ENCODE measurements at regions not wholly inside any gene's neighbourhood (a gene's known extent, or its start where the extent isn't known, plus 50 kb on each side); places are given as distances from the start of the nearest gene placed in this dataset.

DNA sequence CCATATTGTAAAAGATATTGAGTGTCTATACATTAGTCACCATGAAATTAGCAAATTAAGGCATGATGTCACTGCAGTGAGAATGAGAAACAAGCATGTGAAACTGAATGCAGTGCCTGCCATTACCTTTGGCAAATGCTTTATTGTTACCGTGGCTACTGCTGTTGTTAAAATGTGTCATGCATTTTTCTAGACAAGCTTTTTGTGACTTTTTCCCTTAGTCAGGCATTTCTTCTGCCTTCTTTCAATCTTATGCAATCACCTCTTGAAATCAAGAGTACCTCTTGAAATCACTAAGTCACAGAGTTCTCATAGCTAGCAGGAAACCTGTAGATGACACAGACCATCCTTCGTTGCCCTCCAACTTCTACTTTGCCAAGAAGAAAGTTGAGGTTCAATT lies 461.7 kb upstream of the TENM4 start:
- no peak overlapping the region for H3K4me3 ChIP-seq
- intact Hi-C loops (cut with DNase I) = no loop called here
- no peak overlapping the region for H3K27ac ChIP-seq
- DNase-seq (no peak), ATAC-seq (peak; percentile 77 to 83)
- TF ChIP-seq CTCF (IDR thresholded peaks at IDR 0.05) = no peak
- no peaks in the 10 kb centered on the region for H3K4me1 ChIP-seq
- no peaks in the 10 kb centered on the region for H3K27me3 ChIP-seq (ENCODE audit: low read depth)
- H3K36me3 ChIP-seq = no peaks in the 10 kb centered on the region
- H3K9me3 ChIP-seq = no peaks in the 10 kb centered on the region

- Histone ChIP-seq H3K9me3 (no peaks in the 10 kb centered on the region), H3K27me3 (ENCODE audit: low read depth) (no peaks in the 10 kb centered on the region), H3K4me1 (no peaks in the 10 kb centered on the region), H3K36me3 (no peaks in the 10 kb centered on the region), H3K4me3 (no peak overlapping the region), H3K27ac (no peak overlapping the region)
- no peak for ATAC-seq
- intact Hi-C loops (cut with DNase I) = no loop called here
- no peak for TF ChIP-seq CTCF (IDR thresholded peaks at IDR 0.05)
- DNase-seq = no peak
These were observed 457.1 kb upstream of the TENM4 start for GRCh38 chr11:79897896-79898295.

DNA sequence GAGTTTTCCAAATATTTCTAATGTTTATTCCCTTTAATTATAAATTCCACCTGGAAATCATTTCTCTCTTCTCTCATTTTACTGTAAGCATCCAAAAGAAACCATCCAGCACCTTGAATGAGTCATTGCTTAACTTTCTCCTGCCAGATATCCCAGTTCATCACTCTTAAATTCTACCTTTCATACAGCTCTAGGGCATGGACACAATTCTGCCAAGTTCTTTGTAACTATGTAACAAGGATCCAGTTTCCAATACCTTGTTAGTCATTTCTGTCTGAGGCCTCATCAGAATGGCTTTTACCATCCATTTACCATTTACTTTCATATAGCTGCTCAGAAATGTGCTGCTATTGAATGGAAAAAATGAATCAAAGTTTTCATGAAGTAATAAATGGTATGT lies 455.4 kb upstream of the TENM4 start:
- Histone ChIP-seq H3K36me3 (no peaks in the 10 kb centered on the region), H3K27me3 (ENCODE audit: low read depth) (no peaks in the 10 kb centered on the region), H3K27ac (no peak overlapping the region), H3K9me3 (no peaks in the 10 kb centered on the region), H3K4me3 (no peak overlapping the region), H3K4me1 (no peaks in the 10 kb centered on the region)
- TF ChIP-seq CTCF (IDR thresholded peaks at IDR 0.05) = no peak
- ATAC-seq = no peak
- DNase-seq = no peak
- intact Hi-C loops (cut with DNase I) = no loop called here

DNA sequence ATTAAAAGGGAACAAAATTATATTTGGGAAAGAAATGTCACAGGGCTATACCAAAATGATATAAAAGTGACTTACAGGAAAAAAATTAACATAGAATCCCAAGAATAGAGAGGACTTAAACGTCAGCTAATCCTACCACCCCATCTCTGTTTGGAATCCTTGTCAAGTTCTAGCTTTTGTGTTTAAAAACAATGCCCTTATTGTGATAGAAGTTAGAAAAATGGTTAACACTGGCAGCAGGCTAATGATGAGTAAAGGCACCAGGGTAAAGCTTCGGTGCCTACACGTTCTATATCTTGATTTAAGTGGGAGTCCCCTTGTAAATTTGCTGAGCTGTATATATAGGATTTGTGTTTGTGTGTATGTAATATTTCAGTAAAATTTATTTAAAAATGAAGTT lies 453.3 kb upstream of the TENM4 start:
- Histone ChIP-seq H3K27ac (no peak overlapping the region), H3K27me3 (ENCODE audit: low read depth) (no peaks in the 10 kb centered on the region), H3K4me1 (no peaks in the 10 kb centered on the region), H3K9me3 (no peaks in the 10 kb centered on the region), H3K4me3 (no peak overlapping the region), H3K36me3 (no peaks in the 10 kb centered on the region)
- no peak for ATAC-seq
- intact Hi-C loops (cut with DNase I) = no loop called here
- no peak for DNase-seq
- no peak for TF ChIP-seq CTCF (IDR thresholded peaks at IDR 0.05)

DNA sequence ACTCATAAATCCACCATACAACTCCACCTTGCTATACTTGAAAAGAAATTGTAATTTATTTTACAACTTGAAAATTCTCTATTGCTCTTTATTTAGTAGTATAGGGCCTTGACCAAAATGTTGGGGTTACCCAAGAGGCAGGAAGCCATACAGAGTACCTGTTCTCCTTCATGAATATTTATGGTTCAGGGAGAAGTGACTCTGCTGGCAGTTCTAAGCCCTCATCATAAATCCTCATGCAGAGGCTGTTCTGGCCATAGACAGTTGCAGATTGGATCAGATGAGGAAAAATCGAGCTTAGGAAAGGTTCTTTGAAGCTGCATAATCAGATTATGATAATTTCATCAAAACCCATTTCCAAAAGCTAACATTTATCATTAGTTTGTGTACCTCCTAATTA lies 449.4 kb upstream of the TENM4 start:
- Histone ChIP-seq H3K4me3 (no peak overlapping the region), H3K36me3 (no peaks in the 10 kb centered on the region), H3K4me1 (no peaks in the 10 kb centered on the region), H3K9me3 (no peaks in the 10 kb centered on the region), H3K27ac (no peak overlapping the region), H3K27me3 (ENCODE audit: low read depth) (no peaks in the 10 kb centered on the region)
- intact Hi-C loops (cut with DNase I) = no loop called here
- ATAC-seq (no peak), DNase-seq (no peak)
- TF ChIP-seq CTCF (IDR thresholded peaks at IDR 0.05) = no peak

DNA sequence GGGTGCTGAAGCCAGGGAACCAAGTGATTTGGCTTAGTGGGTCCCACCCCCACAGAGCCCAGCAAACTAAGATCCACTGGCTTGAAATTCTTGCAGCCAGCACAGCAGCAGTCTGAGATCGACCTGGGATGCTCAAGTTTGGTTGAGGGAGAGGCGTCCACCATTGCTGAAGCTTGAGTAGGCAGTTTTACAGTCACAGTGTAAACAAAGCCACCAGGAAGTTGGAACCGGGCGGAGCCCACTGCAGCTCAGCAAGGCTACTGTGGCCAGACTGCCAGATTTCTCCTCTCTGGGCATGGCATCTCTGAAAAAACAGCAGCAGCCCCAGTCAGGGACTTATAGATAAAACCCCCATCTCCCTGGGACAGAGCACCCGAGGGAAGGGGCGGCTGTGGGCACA lies 424.1 kb upstream of the TENM4 start:
- H3K4me3 ChIP-seq = no peak overlapping the region
- H3K27me3 ChIP-seq (ENCODE audit: low read depth) = no peaks in the 10 kb centered on the region
- H3K4me1 ChIP-seq = no peaks in the 10 kb centered on the region
- no peaks in the 10 kb centered on the region for H3K36me3 ChIP-seq
- no peak overlapping the region for H3K27ac ChIP-seq
- intact Hi-C loops (cut with DNase I) = no loop called here
- DNase-seq = no peak
- TF ChIP-seq CTCF (IDR thresholded peaks at IDR 0.05) = no peak
- no peak for ATAC-seq
- H3K9me3 ChIP-seq = no peaks in the 10 kb centered on the region

Measured in lower lobe of right lung (tissue), 2 donors.